Endometrium (tissue), 2 donors: ENCODE measurements at regions not wholly inside any gene's neighbourhood (a gene's known extent, or its start where the extent isn't known, plus 50 kb on each side); places are given as distances from the start of the nearest gene placed in this dataset.

Source experiments
- FAIRE-seq: peaks from 2 replicates; lab custom pipeline; 2012; peaks lifted over from hg19 to GRCh38; lab: Jason Lieb, UNC
- donor health status: control.
- donor health status: control.

DNA sequence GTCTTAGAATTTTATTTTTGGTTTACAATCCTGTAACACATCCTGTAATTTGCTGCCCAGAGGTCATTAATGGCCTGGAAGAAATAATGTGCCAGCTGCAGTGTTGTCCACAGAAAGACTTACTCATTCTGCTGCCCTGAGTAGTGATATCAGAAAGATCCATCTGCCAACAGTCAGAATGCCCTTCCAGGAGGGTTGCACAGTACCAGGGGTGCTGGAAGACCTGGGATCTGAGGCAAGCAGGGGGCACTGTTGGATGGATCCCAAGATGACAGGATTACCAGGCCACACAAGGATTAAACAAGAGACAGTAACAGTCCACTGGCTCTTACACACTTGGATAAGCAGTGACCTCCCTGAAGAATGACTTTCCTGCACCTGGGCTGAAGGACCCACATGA is 93.8 kb upstream of the TOP3B start:
- no peak for FAIRE-seq

DNA sequence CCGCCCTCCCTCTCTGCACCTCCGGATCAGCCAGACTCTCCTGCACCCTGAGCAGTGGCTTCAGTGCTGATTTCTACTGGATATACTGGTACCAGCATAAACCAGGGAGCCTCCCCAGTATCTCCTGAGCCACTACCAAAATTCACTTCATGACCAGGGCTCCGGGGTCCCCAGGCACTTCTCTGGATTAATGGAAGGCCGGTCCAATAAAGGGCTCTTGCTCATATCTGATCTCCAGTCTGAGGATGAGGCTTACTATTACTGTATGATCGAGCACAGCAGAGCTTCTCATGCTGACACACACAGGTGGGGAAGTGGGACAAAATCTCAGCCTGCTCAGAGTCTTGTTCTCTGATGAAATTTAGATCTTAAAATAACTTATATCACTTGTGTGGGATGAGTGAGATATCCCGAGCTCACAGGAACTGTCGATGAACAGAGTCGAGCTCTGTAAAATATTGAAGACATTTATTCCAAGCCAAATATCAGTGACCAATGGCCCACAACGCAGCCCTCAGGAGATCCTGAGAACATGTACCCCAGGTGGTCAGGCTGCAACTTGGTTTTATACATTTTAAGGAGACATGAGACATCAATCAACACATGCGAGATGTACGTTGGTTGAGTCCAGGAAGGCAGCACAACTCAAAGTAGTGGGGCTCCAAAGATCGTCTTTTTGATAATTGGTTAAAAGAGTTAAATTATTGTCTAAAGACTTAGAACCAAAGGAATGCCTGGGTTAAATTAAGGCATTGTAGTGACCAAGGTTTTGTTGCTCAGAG is 93.0 kb upstream of the TOP3B start:
- FAIRE-seq, result no peak

DNA sequence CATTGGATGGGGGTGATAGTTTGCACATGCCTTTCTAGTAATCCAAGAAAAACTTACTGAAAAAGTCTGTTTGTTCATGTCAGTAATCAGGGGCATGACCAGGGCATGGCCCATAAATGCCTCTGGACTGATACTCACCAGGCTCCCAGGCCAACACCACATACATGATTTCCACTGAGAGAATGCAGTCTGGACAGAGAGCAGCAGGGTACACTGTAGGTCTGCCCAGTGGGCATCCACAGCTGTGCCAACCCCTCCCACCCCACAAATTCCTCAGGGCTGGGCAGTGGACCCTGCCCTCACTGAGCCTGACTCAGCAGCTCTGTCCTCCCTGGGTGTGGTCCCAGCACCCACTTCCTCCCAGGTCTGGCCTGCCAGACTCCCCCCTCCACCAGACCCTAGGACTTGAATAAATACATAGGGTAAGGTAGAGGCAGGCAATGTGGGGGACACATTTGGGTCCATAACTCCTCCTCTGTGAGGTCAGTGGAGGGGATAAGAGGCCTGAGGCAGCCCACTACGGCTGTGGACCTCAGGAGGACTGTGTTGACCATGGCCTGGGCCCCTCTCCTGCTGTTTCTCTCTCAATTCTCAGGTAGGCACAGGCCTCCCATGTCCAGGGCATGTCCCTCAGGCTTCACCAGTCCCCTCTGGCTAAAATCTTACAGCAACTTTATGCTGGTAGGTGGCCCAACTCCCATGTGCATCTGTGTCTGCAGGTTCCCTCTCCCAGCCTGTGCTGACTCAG is 92.2 kb upstream of the TOP3B start:
- FAIRE-seq, result no peak

DNA sequence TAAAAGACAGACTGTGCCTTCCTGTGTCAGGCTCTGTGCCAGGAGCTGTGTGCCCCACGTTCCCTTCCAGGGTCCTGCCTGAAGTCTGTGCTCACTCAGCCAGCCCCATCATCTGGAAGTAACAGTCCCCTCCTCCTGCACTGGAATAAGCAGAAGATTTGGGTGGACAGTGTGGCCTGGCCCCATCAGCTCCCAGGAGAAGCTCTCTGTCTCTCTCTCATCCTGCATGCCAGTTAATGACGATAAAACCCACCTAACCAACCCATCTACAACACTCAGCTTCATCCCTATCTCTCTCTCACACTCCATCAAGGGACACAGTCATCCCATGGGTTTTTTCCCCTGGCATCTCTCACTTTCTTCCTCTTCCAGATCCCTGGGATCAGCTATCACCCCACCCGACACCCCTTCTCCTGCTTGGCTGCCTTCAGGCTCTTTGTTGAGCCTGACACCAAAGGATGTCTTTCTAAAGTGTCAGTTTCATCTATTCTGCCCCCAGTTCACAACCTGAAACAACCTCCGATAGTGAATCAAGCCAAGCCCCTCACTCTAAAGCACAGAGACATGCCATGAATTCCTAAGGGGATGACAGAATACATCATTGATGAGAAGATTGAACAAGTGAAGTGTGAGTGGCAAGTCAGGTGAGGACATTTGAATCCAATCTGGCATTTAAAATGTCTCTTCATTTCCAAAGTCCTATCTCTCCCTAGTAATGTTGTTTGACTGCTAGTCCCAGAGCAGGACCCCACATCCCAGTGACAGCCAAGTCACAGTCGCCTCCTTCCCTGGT is 91.4 kb upstream of the TOP3B start:
- FAIRE-seq, result no peak

DNA sequence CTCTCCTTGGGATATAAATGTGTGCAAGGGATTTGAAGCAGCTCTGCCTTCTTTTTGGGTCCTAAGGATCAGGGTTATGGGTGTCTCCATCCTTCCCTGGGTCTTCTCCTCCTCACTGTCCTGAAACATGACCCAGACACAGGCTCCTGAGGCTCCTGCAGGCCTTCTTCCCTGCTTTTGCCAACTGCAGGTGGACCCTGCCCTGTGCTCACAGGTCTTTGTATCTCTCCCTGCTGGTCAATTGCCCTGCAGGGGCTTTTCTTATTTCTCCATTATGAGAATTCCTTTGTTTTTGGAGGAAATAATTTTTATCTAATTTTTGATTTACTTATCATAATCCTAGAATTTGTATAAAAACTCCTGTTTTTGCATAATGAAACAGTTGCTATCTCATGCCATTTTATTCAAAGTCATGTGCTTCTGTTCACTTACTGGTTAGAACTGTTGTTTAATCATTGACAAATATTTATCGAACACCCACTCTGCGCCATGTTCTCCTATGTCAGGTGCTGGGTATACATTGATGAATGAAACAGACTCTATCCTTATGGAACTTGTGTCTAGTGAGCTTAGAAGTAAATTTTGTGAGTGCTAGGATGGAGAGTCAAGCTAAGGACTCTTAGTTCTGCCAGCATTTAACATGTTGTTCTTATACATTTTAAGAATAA is 89.7 kb upstream of the TOP3B start:
- FAIRE-seq, result no peak

DNA sequence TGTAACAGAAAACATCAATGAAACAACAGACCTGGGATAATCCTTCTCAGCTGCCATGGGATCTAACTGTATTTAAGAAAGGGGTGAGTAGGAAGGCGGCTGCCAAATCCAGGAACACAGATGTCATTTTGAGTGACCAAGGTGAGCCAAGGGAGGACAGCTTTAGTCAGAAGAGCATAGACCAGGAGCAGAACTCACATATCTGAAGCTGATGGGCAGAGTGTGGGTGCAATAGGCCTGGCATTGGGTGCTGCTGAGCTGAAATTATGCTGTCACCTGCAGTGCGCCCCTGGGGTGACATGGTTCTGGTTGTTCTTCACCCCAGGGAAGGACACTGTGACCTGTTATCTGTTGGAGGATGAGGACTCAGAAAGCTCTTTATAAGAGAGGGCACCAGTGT is 88.9 kb upstream of the TOP3B start:
- FAIRE-seq, result no peak

DNA sequence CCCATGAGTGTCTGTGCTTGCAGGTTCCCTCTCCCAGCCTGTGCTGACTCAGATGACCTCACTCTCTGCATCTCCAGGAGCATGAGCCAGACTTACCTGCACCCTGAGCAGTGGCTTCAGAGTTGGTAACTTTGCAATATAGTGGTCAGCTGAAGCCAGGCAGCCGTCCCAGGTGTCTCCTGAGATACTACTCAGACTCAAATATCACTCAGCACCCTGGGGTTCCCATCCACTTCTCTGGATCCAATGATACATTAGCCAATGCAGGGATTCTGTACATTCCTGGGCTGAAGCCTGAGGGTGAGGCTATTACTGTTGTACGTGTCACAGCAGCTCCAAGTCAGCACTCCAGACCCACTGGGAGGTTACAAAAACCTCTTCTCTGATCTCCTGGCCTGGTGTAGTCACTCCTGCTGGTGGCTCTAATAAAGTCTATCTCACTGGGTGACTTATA is 87.8 kb upstream of the TOP3B start:
- no peak for FAIRE-seq

DNA sequence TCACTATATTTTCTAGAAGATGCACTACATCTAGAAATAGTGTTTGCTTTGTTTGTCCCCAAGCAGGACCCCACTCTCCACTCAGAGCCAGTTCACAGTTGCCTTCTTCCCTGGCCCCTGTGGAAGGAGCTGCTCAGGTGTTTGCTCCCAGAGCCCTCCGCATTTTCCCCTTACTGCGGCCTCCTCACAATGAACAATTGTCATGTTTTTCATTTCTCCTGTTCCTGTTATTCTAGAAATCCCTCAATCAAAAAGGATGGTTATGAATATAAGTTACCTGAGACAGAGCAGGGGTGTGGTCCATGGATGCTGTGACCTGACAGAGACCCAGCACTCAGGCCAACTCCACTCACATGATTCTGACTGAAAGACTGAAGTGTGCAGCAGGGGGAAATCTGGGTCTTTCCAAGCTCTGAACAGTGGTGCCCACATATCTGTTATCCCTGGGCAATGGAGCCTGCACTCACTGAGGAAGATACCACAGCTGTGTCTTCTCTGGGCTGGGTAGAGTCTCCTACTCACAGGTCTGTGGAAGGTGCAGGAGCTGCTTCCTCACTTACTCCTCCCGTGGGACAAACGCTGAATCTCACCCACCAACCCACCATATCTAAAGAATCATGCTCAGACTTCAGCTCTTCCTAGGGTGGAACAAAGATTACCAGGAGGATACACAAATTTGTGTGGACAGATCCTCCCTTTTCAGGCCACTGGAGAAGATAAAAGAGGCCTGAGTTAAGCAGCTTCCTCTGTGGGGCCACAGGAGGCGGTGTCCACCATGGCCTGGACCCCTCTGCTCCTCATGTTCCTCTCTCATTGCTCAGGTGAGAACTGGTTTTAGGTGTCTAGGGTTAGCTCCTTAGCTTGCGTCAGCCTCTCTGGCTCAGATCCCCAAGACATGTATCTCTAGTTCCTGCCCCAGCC is 87.1 kb upstream of the TOP3B start:
- FAIRE-seq, result no peak

DNA sequence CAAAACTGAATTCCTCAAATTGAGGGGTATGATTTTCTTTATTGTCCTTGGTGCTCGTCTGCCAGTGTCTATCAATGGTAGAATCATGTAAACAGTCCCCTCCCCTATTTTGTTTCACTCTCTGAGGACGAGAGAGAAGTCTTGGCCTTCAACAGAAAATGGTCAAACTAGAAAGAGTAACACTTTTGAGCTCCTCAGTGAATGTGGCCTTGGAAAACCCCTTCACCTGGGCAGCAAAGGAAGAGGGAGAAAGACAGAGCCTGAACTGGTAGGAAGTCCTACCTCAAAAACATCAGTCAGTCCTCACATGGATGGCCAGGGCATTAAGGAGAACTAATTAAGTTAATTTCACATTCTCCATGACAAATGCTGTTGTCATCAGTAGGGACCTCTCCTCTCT is 86.1 kb upstream of the TOP3B start:
- no peak for FAIRE-seq

DNA sequence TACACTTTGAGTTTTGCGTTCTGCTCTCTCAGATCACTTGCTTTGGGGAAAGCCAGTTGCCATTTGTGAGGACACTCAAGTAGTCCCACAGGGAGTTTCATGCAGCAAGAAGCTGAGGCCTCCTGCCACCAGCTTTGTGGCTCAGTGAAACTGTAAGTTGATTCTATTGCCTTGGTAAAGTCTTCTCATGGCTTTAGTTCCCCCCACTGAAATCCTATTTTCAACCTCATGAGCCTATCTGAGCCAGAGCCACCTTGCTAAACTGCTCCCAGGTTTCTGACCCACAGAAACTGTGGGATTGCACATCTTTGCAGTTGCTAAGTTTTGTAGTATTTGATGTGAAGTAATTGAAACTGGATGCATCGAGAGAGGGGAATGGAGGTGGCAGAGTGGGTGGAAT is 85.4 kb upstream of the TOP3B start:
- FAIRE-seq, result no peak

DNA sequence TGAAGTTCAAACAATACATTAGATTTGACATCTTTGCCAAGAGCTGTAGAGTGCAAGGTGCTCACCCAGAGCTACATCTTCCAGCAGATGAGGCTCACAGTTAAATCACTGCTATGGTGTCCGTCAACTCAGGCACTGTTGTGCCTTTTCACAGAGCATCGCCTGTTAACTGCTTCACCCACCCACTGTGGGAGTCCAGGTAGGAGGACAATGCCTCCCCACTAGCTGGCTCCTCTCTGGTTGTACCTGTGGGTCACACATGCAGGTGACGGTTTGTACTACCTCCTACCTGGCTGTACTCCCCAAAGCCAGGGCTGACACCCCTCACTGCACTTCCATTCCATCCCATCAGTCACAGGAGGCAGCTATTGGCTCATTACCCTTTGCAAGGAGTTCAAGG is 84.6 kb upstream of the TOP3B start:
- no peak for FAIRE-seq

DNA sequence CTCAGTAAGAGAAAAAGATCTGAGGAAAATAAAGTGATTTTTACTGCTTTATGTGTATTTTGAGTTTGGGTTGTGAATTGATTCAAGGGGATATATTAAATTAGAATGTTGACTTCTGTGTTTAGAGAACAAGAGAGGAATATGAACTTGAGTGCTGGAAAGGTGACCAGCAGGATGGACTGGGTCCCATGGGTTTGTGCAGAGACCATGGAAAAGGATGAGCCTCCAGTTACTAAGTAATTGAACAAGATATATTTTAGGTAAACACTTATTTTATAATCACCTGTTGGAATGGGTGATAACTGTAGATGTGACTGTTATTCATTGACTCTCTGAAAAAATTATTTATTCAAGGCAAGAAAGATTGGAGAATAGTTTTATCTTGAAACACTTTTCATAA is 82.0 kb upstream of the TOP3B start:
- no peak for FAIRE-seq

DNA sequence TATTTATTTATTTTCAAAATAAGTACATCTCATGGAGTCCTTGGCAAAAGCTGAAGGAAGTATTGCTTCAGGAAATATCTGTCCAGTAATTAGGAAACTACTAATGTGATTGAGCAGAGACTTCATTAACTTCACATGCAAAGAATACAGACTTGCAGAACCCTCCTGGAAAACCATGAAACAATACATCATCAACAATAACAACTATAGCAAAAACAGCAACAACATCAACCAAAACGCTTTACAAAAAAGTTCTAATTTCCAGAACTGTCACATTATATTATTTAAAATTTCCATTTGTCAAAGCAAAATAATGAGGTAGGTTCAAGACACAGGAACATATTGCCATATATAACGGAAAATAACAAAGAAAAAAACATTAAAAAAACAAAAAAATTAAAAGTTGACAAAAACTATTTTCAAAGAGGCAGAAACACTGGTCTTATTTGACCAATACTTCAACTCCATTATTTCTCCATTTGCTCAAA is 79.8 kb upstream of the TOP3B start:
- peak; percentile 72 for FAIRE-seq

DNA sequence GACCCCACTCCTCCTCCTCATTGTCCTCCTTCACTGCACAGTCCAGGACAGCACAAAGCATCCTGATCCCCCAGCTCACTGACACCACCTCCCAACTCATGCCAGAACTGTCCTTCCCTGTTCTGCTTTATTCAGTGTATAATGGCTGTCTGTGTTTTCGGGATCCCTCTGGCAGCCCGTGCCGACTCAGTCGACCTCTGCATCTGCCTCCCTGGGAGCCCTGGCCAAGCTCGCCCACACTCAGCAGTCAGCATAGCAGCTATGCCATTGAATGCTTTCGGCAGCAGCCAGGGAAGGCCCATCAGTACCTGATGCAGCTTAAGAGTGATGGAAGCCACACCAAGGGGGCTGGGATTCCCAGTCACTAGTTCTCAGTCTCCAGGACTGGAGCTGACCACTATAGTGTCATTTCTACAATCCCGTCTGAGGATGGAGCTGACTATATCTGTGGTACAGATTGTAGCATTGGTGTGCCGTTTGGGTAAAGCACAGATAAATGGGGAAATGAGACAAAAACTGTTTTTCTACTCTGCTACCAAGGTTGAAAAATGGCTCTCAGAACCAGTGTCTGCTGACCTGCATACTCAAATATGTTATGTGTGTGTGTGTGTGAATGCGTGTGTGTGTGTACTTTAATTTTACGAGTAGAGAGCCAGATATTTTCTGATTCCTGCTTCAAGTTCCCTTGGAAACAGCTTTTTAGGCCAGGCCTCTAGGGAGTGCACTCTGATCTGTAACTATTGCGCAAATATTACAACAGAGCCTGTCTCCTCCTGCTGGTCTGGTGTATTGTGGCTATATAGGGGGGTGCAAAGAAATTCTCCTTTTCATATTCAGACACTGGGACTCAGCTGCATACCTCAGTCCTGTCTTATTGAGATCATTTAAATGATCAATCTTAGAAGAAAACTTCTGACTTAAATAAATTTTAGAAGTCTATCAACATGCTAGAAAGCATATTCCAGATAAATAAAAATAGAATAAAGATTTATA is 78.8 kb upstream of the TOP3B start:
- peak; percentile 58 for FAIRE-seq

DNA sequence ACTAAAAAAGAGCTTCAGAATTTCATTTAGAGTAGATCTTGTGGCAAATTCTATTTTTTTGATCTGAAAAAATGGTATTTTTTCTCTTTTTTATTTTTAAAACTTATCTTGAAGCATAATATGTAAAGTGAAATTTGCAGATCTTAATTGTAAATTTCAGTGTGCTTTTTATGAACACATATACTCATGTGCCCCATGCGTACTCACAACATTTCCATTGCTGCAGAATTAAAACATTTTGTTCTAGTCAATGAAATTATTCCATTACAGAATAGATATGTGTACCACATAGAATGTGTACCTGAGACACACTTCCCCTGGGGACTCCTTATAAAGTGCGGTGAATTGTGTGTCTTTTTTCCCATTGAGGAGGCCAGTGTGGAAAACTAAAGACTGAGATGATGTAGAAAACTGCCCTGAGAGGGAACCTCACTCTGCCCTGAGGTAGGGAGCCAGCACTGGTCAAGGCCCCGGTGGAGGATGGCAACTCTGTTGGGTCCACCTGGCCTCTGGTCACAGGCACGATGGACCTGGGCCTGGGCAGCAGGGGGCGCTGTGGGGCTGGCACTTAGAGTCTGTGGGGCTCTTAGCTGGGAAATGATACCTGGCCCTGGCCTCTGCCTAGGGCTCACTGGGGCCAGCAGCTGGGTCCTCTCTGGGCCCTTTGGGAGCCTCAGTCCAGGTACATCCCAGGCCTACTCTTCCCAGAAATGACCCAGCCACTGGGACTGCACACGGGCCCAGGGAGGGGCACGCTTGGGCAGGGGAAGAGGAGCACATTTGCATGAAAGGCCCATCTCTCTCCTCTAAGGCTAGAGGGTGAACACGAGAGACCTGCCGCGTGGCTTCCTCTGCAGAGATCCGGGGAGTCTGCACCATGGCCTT is 77.9 kb upstream of the TOP3B start:
- FAIRE-seq, result no peak

DNA sequence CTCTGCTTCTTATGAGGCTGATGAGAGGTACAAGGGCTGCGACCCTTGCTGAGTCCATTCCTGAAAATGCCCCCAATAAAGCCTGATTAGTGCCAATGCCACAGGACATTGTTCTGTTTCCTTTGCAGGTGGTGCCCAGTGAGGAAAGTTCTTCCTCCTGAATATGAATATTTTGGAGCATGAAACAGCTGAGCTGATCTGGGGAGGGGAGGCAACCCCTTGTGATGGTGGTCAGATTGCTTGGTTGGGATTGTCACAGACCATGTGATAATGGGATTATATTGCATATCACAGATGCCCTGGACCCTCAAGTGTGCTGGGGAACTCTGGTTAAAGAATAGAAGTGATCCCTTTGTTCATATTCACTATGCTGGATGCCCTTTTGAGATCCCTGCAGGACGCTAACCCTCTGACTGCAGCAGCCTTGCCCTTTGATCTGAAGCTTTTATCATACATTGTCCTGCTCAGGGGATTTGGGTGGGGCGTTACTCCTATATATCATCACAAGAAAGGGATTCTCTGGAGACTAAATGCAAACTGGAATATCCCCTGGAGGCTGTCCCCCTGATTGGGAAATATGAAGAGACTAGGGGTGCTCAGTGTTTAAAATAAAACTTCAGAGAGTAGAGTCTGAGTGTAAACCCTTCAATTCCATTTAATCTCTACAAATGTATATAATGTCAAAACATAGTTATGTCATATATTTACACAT is 76.9 kb upstream of the TOP3B start:
- FAIRE-seq, result no peak

DNA sequence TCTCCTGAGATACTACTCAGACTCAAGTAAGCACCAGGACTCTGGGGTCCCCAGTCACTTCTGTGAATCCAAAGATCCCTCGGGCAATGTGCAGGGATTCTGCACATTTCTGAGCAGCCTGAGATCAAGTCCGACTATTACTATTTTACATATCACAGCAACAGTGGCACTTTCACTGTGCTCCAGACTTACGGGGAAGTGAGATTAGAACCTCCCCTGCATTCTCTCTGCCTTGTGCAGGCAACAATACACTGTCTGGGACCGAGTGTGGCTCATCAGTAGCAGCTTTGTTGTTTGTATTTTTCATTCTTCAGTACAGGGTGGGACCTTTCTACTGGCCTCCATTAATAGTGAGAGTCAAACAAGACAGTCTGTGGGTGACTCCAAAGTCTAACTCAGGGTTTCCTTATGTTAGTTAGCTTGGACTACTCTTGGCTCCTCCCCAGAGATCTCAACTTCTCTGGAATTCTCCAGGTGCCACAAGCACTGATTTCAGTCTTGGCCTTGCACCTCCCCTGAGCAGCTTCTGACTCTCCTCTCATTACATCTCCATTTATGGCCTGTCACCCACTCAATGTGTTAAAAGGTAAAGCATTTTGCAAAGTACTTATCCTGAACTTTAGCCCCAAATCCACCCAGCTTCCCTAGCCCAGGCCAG is 76.2 kb upstream of the TOP3B start:
- FAIRE-seq, result no peak
